GM12864 (cell line): ENCODE measurements at regions not wholly inside any gene's neighbourhood (a gene's known extent, or its start where the extent isn't known, plus 50 kb on each side); places are given as distances from the start of the nearest gene placed in this dataset.
"Not testable (repeated sequence)": the region's sequence is repeated elsewhere in the genome, so short reads cannot be mapped to it uniquely, and the experiment has no call there.

ENCODE experiments used
- DNase-seq: peaks from one replicate; pipeline ENCODE4 v3.0.0-alpha.2; 2011; ENCODE audit warnings: low read depth
- H3K4me3 ChIP-seq: 2 replicates; pipeline ENCODE4 v1.5.1; 2011; ENCODE audit warnings: mild to moderate bottlenecking, low read depth, low read length, control low read depth
- CTCF ChIP-seq: IDR thresholded peaks from 2 replicates; pipeline ENCODE4 v1.5.1; 2011; ENCODE audit warnings: low read depth, mild to moderate bottlenecking, moderate library complexity, low read length, control low read depth, inconsistent platforms; ENCODE audit errors: missing control alignments

DNA sequence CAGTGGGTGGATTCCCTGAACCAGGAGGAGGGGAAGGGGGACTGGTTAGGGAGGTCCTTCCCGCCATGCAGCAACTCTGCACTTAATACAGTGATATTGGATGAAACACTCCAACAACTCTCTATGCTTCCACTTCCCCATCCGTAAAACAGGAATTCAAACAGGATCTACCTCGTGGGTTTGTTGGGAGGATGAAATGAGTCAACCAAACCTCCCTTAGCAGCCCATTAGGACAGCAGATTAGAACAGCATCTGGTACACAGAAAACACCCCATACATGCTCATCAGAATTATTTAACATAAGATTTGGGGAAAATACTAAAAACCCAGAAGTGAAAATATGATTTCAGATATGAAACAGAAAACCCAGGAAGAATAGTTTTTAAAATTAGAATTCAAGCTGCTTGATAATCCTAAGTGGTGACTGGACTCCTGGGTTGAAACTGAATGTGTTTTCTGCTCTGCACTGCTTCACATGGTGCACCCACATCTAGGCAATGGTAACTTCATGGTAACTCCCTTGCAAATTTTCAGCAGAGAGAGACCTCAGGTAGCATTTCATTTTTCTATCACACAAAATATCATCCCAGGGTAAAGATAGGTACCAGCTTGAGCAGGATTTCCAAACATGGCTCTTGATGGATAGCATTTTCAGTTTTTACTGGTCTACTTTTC, 326.8 kb upstream of the FRG2C start:
- DNase-seq, result no peak
- H3K4me3 ChIP-seq, result no peak overlapping the region
- TF ChIP-seq CTCF, result no peak

DNA sequence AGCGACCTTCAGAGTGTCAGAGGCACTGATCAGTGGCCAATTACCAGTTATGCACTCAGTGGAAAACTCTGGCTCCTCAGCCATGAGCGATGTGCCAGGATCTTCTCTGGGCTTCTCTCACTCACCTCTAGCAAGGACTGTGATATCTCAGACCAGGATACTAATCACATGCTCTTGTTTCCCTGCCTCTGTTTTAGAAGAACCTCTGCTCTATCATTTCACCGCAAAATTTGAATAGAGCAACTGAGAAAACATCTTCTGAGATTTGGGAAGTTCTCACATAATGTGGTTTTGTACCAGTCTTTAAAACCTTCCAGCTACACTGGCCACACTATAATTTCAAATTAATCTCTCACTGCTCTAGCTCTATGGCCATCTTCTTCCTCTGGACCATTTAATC, 325.8 kb upstream of the FRG2C start:
- TF ChIP-seq CTCF, result no peak
- DNase-seq, result no peak
- no peak overlapping the region for H3K4me3 ChIP-seq

GRCh38 chr3:75341324-75342067, 322.6 kb upstream of the FRG2C start:
- H3K4me3 ChIP-seq, result no peak overlapping the region
- DNase-seq, result no peak
- TF ChIP-seq CTCF, result no peak

- DNase-seq, result no peak
- no peak overlapping the region for H3K4me3 ChIP-seq
- no peak for TF ChIP-seq CTCF
Observed at GRCh38 chr3:75342425-75342824, 321.7 kb upstream of the FRG2C start.

DNA sequence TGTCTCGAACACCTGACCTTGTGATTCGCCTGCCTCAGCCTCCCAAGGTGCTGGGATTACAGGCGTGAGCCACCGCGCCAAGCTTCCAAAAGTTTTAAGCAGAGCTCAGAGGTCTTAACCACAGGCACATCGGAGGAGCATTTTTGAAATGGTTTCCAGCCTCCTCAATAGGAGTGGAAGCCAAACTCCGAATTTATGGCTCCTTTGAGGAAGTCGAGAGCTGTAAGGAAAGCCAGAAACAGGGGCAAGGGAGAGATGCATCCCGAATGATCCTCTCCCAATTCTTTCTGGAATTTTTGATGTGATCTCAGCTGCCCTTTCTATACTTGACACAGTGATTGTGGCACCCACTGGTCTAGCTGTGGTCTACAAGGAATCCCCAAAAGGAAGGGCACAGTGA, 313.6 kb upstream of the FRG2C start:
- not testable (repeated sequence) for H3K4me3 ChIP-seq, DNase-seq

- DNase-seq, H3K4me3 ChIP-seq: not testable (repeated sequence)
Observed at GRCh38 chr3:75362086-75362784, 301.9 kb upstream of the FRG2C start.

GRCh38 chr3:75372964-75373363, 291.2 kb upstream of the FRG2C start:
- H3K4me3 ChIP-seq, DNase-seq: not testable (repeated sequence)

DNA sequence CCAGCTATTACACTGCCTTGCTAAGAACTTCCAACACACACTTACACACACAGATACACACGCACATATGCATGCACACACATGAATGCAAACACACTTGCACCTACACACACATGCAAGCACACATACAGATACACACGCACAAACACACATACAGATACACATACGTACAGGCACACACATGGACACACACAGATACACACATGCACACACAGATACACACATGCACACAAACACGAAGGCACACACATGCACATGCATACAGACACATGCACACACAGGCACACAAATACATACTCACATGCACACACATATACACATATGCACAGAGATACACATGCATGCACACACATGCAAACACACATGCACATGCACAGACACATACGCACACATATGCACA, 284.3 kb upstream of the FRG2C start:
- H3K4me3 ChIP-seq, DNase-seq: not testable (repeated sequence)

GRCh38 chr3:75380276-75380771, 283.8 kb upstream of the FRG2C start:
- TF ChIP-seq CTCF, result no peak
- H3K4me3 ChIP-seq, result no peak overlapping the region
- no peak for DNase-seq

DNA sequence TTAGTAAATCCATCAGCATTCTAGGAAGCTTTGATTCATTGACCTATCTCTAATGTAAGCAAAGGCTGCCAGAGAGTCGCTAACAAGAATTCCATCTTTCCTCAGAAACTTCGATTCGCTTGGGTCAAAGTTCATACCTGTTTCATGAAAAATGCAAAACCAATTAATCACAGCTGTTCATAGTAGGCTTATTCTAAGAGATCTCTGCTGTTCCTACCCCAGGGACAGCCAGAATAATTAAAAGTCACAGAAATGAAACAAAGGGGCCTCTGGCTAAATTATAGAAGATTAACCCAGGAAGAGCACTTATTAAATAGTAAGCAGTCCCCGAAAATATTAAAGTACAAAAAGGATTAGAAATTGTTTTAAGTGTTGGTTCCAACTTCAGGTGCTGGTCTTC, 280.1 kb upstream of the FRG2C start:
- DNase-seq, H3K4me3 ChIP-seq: not testable (repeated sequence)

DNA sequence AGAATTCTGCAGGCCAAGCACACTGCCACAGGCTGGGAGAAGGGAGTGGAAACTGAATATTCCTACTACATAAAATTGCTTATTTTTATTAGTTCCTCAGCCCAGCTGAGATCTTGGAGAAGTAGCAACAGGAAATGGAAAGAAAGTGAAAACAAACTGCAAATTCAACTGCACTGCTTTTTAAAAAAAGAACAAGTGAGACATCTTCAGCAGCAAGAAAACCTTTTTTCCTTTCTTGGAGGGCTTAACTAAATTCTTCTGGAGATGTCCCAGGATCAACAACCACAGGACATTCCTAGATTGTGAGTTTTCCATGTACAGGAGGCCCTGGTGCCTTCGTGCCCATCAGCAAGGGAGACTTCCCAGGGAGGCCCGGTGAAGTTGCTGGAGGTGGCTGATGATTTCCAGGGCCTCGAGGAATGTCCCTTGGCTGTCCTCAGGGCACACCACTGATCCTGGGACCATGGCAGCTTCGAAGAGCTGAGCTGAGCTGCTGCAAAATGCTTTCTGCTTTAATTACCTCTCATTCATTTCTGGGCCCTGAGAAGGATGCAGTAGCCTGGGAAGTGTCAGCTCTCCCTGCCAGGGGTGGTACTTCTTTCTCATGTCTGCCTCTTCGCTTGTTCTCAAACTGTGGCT, 275.5 kb upstream of the FRG2C start:
- not testable (repeated sequence) for DNase-seq

DNA sequence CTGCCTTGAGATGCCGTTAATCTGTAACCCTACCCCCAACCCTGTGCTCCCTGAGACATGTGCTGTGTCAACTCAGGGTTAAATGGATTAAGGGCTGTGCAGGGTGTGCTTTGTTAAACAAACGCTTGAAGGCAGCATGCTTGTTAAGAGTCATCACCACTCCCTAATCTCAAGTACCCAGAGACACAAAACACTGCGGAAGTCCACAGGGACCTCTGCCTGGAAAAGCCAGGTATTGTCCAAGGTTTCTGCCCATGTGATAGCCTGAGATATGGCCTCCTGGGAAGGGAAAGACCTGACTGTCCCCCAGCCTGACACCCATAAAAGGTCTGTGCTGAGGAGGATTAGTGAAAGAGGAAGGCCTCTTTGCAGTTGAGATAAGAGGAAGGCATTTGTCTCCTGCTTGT, 270.8 kb upstream of the FRG2C start:
- not testable (repeated sequence) for H3K4me3 ChIP-seq, DNase-seq

More for the DNA sequence above, 275.5 kb upstream of the FRG2C start:
- H3K4me3 ChIP-seq, result not testable (repeated sequence)
